PC-3 (cell line): ENCODE measurements at regions not wholly inside any gene's neighbourhood (a gene's known extent, or its start where the extent isn't known, plus 50 kb on each side); places are given as distances from the start of the nearest gene placed in this dataset.

Source experiments
- EZH2 ChIP-seq: fragments of 300-600 bp; sonication (generic); IDR thresholded peaks from one replicate; pipeline ENCODE4 v1.6.1; 2017; ENCODE audit warnings: antibody characterized with exemption, mild to moderate bottlenecking, low read length; ENCODE audit not compliant: unreplicated experiment
- TF ChIP-seq, protein P1 (sequence below): fragments of 300-600 bp; sonication (generic); conservative IDR thresholded peaks from 2 replicates; pipeline ENCODE4 v1.5.1; 2017; ENCODE audit warnings: antibody characterized with exemption, low read depth, mild to moderate bottlenecking, low read length

DNA sequence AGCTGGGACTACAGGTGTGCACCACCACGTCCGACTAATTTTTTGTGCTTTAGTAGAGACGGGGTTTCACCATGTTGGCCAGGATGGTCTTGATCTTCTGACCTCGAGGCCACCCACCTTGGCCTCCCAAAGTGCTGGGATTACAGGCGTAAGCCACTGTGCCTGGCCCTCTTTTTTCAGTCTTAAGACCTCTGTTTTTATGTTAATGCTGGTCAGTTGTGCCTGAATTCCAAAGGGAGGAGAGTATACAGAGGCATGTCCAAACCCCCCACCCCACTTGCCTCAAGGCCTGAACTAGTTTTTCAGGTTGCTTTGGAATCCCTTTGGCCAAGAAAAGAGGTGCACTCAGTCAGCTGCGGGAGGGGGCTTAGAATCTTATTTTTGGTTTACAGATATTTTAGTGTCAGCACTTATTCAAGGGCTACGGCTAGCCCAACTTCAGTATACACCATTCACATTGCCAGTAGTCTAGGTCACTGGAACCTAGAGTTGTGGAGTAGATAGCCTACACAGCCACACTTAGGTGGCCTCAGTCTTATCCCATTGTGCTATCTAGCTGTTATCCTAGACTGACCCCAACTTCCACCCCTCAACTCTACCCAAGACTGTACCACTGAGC, 128.0 kb upstream of the TPM1 start:
- no peak for TF ChIP-seq EZH2
- TF ChIP-seq, protein P1, sequence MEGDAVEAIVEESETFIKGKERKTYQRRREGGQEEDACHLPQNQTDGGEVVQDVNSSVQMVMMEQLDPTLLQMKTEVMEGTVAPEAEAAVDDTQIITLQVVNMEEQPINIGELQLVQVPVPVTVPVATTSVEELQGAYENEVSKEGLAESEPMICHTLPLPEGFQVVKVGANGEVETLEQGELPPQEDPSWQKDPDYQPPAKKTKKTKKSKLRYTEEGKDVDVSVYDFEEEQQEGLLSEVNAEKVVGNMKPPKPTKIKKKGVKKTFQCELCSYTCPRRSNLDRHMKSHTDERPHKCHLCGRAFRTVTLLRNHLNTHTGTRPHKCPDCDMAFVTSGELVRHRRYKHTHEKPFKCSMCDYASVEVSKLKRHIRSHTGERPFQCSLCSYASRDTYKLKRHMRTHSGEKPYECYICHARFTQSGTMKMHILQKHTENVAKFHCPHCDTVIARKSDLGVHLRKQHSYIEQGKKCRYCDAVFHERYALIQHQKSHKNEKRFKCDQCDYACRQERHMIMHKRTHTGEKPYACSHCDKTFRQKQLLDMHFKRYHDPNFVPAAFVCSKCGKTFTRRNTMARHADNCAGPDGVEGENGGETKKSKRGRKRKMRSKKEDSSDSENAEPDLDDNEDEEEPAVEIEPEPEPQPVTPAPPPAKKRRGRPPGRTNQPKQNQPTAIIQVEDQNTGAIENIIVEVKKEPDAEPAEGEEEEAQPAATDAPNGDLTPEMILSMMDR = no peak
